Activated naive CD4-positive, alpha-beta T cell treated with anti-CD3 and anti-CD28 coated beads, Interleukin-2, amount 10 ng/mL, durations not matched to agents 7 days and 5 days (primary cell): ENCODE measurements at regions not wholly inside any gene's neighbourhood (a gene's known extent, or its start where the extent isn't known, plus 50 kb on each side); places are given as distances from the start of the nearest gene placed in this dataset.
"Not testable (repeated sequence)": the region's sequence is repeated elsewhere in the genome, so short reads cannot be mapped to it uniquely, and the experiment has no call there.

Experiments
- CTCF ChIA-PET: fragments of 350-600 bp; sonication (Branson Sonifier 250); formaldehyde crosslinking; loops from one replicate; lab custom pipeline; 2021; ENCODE audit warnings: antibody characterized with exemption; lab: Charles Lee
- DNase-seq: peaks from one replicate; pipeline ENCODE4 v3.0.0-alpha.2; 2020
- H3K27ac Mint-ChIP-seq: one replicate; pipeline ENCODE4 v1.8.0; 2021; ENCODE audit warnings: mild to moderate bottlenecking, moderate library complexity, mixed read lengths
- H3K27me3 Mint-ChIP-seq: one replicate; pipeline ENCODE4 v1.8.0; 2021; ENCODE audit warnings: mild to moderate bottlenecking, mixed read lengths
- H3K36me3 Mint-ChIP-seq: one replicate; pipeline ENCODE4 v1.8.0; 2021; ENCODE audit warnings: mixed read lengths
- H3K4me1 Mint-ChIP-seq: one replicate; pipeline ENCODE4 v1.8.0; 2021; ENCODE audit warnings: mixed read lengths
- H3K4me3 Mint-ChIP-seq: one replicate; pipeline ENCODE4 v1.8.0; 2021; ENCODE audit warnings: mild to moderate bottlenecking, moderate library complexity, mixed read lengths
- H3K9me3 Mint-ChIP-seq: one replicate; pipeline ENCODE4 v1.8.0; 2021; ENCODE audit warnings: mixed read lengths

DNA sequence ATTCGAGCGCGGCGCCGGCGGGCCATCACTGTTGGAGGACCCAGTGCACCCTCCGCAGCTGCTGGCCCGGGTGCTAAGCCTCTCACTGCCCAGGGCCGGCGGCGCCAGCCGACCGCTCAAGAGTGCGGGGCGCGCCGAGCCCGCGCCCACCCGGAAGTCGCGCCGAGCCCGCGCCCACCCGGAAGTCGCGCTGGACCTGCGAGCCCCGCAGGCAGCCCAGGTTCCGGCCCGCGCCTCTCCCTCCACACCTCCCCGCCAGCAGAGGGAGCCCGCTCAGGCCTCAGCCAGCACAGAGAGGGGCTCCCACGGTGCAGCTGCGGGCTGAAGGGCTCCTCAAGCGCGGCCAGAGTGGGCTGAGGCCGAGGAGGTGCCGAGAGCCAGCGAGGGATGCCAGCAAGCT is 170.8 kb downstream of the GTF2H2C_2 start:
- H3K9me3 Mint-ChIP-seq, H3K4me1 Mint-ChIP-seq, H3K4me3 Mint-ChIP-seq, CTCF ChIA-PET, H3K27ac Mint-ChIP-seq, H3K27me3 Mint-ChIP-seq, H3K36me3 Mint-ChIP-seq: not testable (repeated sequence)
- DNase-seq: peak; percentile 62
